Right atrium auricular region (tissue), 2 donors: ENCODE measurements at regions not wholly inside any gene's neighbourhood (a gene's known extent, or its start where the extent isn't known, plus 50 kb on each side); places are given as distances from the start of the nearest gene placed in this dataset.

Experiments used
- DNase-seq: peaks from one replicate; pipeline ENCODE4 v3.0.0-alpha.2; 2019; ENCODE audit warnings: low spot score
- H3K27ac ChIP-seq, 2 donors: fragments of 200-600 bp; sonication (generic); 1 replicate in 1 of 2; 2 replicates in 1 of 2; pipeline ENCODE4 v1.5.1; 2016 to 2019
- H3K27me3 ChIP-seq, 2 donors: fragments of 200-600 bp; sonication (generic); one replicate each; pipeline versions ENCODE4 v1.5.1 to v1.6.0; 2017 to 2019
- H3K36me3 ChIP-seq: fragments of 200-600 bp; sonication (generic); one replicate; pipeline ENCODE4 v1.5.1; 2016
- H3K4me1 ChIP-seq, 2 donors: fragments of 200-600 bp; sonication (generic); one replicate each; pipeline versions ENCODE4 v1.5.1 to v1.6.0; 2017 to 2019
- H3K4me3 ChIP-seq, 2 donors: fragments of 200-600 bp; sonication (generic); 1 replicate in 1 of 2; 2 replicates in 1 of 2; pipeline ENCODE4 v1.5.1; 2017 to 2019; ENCODE audit warnings: mild to moderate bottlenecking in 1 of 2, moderate library complexity in 1 of 2
- H3K9me3 ChIP-seq, 2 donors: fragments of 200-600 bp; sonication (generic); one replicate each; pipeline ENCODE4 v1.5.1; 2019
- TF ChIP-seq, protein P1 (sequence below), 2 donors: fragments of 200-600 bp; sonication (generic); IDR thresholded peaks; one replicate each; pipeline ENCODE4 v1.5.1; 2019; ENCODE audit warnings: antibody characterized with exemption in 2 of 2

DNA sequence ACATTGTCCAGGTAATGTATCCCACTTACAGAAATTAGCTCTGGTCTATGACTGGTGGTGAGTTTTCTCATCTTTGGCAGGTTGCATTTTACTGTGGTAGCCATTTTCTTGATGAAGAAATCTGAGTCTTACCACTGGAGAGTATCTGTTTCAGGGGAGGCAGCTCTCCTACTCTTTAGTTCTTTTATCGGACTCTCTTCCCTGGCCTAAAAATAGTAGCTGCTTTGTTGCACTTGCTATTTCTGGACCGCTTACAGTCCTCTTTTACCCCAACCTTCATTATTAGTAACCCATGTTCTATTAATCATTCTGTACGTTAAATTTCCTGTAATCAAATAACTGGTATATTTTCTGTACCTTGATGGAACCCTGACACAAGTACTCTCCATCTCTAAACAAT is 720.8 kb downstream of the PLA2G4A start:
- Histone ChIP-seq H3K27ac (no peak overlapping the region), H3K9me3 (no peaks in the 10 kb centered on the region), H3K4me1 (no peaks in the 10 kb centered on the region), H3K4me3 (no peak overlapping the region), H3K36me3 (no peaks in the 10 kb centered on the region), H3K27me3 (no peaks in the 10 kb centered on the region)
- DNase-seq: no peak
- TF ChIP-seq, protein P1, sequence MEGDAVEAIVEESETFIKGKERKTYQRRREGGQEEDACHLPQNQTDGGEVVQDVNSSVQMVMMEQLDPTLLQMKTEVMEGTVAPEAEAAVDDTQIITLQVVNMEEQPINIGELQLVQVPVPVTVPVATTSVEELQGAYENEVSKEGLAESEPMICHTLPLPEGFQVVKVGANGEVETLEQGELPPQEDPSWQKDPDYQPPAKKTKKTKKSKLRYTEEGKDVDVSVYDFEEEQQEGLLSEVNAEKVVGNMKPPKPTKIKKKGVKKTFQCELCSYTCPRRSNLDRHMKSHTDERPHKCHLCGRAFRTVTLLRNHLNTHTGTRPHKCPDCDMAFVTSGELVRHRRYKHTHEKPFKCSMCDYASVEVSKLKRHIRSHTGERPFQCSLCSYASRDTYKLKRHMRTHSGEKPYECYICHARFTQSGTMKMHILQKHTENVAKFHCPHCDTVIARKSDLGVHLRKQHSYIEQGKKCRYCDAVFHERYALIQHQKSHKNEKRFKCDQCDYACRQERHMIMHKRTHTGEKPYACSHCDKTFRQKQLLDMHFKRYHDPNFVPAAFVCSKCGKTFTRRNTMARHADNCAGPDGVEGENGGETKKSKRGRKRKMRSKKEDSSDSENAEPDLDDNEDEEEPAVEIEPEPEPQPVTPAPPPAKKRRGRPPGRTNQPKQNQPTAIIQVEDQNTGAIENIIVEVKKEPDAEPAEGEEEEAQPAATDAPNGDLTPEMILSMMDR (IDR thresholded peaks at IDR 0.05): no peak

DNA sequence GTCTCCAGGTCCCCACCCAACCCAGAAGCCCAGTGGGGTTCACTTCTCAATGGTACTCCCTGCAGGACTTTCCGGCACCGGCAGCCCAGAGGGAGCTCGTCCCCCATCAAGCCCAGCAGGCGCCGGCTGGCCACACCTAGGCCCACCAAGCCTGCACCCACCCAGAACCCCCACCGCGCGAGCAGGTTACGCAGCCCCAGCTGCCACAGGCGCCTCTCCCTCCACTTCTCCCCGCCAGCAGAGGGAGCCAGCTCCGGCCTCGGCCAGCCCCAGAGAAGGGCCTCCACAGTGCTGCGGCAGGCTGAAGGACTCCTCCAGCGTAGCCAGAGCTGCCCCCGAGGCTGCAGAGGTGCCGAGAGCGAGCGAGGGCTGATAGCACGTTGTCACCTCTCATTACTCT is 722.3 kb downstream of the PLA2G4A start:
- Histone ChIP-seq H3K36me3 (no peaks in the 10 kb centered on the region), H3K27ac (no peak overlapping the region), H3K4me1 (no peaks in the 10 kb centered on the region), H3K27me3 (no peaks in the 10 kb centered on the region), H3K9me3 (no peaks in the 10 kb centered on the region), H3K4me3 (no peak overlapping the region)
- TF ChIP-seq, protein P1 (IDR thresholded peaks at IDR 0.05): no peak
- DNase-seq: no peak

GRCh38 chr1:187563191-187563590 is 734.4 kb downstream of the PLA2G4A start:
- Histone ChIP-seq H3K36me3 (no peaks in the 10 kb centered on the region), H3K27me3 (no peaks in the 10 kb centered on the region), H3K4me1 (no peaks in the 10 kb centered on the region), H3K9me3 (no peaks in the 10 kb centered on the region), H3K4me3 (no peak overlapping the region), H3K27ac (no peak overlapping the region)
- no peak for DNase-seq
- TF ChIP-seq, protein P1 (IDR thresholded peaks at IDR 0.05): no peak

DNA sequence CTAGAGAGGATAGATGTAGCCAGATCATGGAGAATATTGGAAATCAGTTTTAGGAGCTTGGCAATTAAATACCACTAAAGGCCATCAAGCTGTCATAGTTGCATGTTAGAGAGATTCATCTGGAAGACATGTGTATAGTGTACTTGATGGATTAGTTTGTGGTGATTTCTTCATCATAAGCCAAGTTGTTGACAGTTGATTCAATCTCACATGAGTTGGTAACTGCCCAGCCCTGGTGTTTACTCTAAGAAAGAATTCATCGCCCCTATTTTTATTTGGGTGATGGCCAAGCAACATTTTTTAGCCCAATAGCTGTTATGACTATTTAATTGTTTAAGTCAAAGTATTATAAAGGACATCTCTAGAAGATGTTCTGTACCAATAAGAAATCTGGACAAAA is 737.6 kb downstream of the PLA2G4A start:
- no peaks in the 10 kb centered on the region for H3K4me1 ChIP-seq
- no peak overlapping the region for H3K4me3 ChIP-seq
- H3K9me3 ChIP-seq: no peaks in the 10 kb centered on the region
- H3K27me3 ChIP-seq: no peaks in the 10 kb centered on the region
- TF ChIP-seq, protein P1 (IDR thresholded peaks at IDR 0.05): no peak
- DNase-seq: no peak
- H3K27ac ChIP-seq: no peak overlapping the region
- H3K36me3 ChIP-seq: no peaks in the 10 kb centered on the region

DNA sequence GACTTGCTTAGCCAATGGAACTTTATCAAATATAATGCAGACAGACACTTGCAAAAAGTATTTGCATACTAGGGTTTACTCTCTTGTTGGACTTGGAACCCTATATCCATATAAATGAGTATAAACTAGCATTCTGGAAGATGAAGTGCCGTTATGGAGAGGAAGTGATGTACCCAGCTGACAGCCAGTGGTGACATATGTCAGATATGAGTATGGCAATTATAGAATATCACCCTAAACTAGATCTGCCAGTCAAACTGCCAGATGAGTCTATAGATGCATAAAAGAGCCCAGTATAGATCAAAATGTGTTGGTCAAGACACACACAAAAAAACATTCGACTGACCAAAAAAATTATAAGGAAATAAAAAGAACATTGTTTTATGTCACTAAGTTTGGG is 739.3 kb downstream of the PLA2G4A start:
- Histone ChIP-seq H3K27me3 (no peaks in the 10 kb centered on the region), H3K9me3 (no peaks in the 10 kb centered on the region), H3K36me3 (no peaks in the 10 kb centered on the region), H3K4me3 (no peak overlapping the region), H3K4me1 (no peaks in the 10 kb centered on the region), H3K27ac (no peak overlapping the region)
- TF ChIP-seq, protein P1 (IDR thresholded peaks at IDR 0.05): no peak
- DNase-seq: no peak

DNA sequence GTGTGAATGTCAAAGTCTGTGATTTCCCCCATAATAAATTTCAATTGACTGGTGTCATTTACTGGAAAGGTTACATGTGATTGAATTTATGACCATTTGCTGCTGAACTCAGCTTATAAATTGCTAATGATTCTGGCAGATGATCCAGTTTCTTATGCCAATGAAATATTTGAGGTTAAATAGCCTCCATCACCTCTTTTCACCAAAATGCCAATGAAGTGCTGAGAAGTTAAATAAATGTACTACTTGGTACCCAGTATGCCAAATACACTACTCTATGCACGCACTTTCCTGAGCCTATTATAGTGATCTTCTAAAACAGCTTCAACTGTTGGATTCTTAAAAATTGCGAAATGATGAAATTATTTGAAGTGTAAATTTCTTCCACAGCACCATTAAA is 741.4 kb downstream of the PLA2G4A start:
- Histone ChIP-seq H3K9me3 (no peaks in the 10 kb centered on the region), H3K27me3 (no peaks in the 10 kb centered on the region), H3K36me3 (no peaks in the 10 kb centered on the region), H3K4me1 (no peaks in the 10 kb centered on the region), H3K4me3 (no peak overlapping the region), H3K27ac (no peak overlapping the region)
- DNase-seq: no peak
- TF ChIP-seq, protein P1 (IDR thresholded peaks at IDR 0.05): no peak
